Stimulated activated CD8-positive, alpha-beta memory T cell treated with anti-CD3 and anti-CD28 coated beads, Interleukin-15, amount 100 ng/mL, for 24 hours (primary cell): ENCODE measurements at regions not wholly inside any gene's neighbourhood (a gene's known extent, or its start where the extent isn't known, plus 50 kb on each side); places are given as distances from the start of the nearest gene placed in this dataset.

Experiments used
- DNase-seq: peaks from one replicate; pipeline ENCODE4 v3.0.0-alpha.2; 2020; ENCODE audit warnings: low read depth

DNA sequence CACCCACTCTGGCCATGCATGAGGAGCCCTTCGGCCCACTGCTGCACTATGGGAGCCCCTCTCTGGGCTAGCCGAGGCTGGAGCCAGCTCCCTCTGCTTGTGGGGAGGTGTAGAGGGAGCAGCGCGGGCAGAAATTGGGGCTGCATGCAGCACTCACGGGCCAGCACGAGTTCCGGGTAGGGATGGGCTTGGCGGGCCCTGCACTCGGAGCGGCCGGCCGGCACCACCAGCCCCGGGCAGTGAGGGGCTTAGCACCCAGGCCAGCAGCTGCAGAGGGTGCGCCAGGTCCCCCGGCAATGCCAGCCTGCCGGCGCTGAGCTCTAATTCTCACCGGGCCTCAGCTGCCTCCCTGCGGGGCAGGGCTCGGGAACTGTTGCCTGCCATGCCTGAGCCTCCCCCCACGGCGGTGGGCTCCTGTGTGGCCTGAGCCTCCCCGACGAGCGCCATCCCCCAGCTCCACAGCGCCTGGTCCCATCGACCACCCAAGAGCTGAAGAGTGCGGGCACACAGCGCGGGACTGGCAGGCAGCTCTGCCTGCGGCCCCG, 209.0 kb downstream of the LTN1 start:
- DNase-seq, result no peak

GRCh38 chr21:28781602-28782276, 210.9 kb downstream of the LTN1 start:
- DNase-seq, result no peak

DNA sequence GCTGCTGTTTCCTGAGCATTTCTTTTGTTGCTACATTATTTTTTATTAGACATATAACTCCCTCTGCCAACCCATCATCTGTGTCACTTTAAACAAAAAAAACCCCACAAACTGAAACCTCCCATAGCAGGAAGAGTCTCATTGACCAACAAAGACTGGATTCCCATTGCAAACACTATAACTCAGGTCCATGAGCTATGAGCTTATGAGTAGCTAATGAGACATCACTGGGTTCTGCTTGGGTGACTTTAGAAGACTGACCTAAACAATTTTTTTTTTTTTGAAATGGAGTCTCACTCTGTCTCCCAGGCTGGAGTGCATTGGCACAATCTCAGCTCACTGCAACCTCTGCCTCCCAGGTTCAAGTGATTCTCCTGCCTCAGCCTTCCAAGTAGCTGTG, 212.8 kb downstream of the LTN1 start:
- DNase-seq, result no peak

GRCh38 chr21:28776251-28776650, 216.4 kb downstream of the LTN1 start:
- DNase-seq, result no peak

- no peak for DNase-seq
Measured at GRCh38 chr21:28775071-28775470, 217.6 kb downstream of the LTN1 start.

DNA sequence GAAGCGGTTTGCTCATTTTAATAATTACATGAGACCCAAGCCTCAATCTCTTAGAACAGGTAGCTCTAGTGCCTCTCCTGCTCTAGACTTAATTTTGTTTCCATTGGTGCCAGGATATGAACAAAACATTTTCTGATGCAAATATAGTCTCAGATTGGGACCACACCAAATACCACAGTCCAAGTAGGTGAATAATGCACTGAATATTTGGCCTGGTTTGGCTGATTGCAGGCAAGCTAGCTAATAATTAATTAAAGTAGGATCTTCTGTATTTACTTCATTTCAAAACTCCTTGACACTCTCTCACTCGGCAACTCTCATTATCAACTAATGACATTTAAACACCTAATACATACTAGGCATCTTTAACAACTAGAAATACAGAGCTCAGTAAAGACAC, 219.6 kb downstream of the LTN1 start:
- no peak for DNase-seq

DNA sequence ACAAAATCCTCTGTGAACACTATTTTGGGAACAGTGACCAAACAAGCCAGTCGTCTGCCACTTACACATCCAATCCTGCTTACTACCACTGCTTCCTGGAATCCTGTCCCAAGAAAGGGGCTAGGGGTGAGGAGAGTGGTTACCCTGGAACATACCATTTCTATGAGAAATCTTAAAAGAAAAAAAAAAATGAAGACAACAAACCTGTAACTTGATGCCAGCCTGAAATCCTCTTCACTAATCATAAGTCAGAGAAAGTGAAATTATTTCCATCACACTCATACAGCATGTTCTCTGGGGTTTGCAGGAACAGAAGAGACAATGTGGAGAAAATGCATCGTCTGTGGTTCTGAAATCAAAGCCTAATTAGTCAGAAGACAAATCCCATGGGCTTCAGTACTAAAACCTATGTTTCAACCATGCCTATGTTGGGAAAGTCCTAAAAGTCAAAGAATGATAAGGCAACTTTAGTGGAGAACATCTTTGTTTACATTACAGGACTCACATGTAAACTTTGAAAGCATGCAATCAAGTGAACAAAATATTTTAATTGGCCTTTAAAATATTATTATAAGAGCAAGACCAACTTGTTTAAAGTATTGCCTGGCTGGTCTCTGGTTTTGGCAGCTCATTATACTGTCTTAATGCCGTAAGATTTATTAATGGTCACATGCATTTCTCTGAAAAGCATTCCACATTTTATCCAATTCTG, 220.7 kb downstream of the LTN1 start:
- no peak for DNase-seq

DNA sequence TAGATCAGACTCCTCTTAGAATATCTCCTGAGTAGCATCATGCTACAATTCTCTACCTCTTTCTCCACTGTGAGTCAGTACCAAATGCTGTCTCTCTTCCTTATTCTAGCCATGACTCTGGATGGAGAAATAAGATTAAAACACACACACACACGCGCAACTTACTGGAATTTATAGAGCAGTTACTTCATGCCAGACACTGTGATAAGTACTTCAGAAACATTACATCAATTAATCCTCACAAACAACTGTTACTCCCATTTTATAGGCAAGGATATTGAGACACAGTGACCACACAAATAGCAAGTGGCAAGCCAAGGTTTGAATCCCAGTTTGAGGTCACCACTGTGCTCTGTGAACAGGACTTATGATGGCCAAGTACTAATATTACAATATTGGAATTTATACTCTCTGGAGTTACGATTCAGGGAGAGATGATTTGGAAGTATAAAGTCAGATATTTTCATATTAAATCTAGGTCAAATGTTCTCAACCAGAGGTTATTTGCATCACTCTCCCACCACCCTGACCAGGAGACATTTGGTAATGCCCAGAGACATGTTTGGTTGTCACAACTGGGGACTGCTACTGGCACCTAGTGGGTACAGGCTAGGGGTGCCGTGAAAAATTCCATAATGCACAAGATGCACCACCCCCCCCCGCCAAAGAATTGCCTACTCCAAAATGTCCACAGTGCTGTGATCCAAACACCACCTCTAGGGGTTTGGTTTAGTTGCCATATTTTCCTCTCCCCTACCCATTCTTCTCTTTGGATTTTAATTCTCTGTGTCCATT, 221.6 kb downstream of the LTN1 start:
- DNase-seq, result no peak

GRCh38 chr21:28769683-28770082, 223.0 kb downstream of the LTN1 start:
- no peak for DNase-seq

DNA sequence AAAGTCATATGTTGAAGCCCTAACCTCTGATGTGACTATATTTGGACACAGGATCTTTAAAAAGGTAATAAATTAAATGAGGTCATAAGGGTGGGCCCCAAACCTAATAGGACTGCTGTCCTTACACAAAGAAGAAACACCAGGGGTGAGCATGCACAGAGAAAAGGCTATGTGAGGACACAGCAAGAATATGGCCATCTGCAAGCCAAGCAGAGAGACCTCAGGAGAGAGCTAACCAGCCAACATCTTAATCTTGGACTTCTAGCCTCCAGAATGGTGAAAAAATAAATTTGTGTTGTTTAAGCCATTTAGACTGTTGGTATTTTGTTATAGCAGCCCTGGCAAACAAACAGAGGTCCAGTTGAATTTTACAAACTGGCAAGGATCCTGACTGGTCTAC, 223.9 kb downstream of the LTN1 start:
- no peak for DNase-seq

DNA sequence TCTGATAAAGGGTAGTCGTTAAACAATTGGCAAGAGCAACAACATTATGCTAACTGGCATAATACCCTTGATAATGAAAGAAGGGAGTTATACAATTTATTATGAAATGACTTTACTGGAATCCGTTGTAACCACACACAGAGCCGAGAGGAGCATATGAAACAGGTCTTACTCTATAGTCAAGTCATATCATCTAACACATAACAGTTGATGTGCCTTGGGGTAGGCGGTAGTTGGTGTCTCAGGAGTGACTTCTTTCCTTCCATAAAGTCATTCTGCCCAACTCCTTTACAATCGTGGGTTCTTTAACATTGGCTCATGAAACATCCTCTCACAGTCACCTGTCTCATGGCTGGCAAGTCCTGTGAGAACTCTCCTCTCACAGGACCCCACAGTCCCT, 225.2 kb downstream of the LTN1 start:
- DNase-seq, result no peak

GRCh38 chr21:28763809-28764418, 228.8 kb downstream of the LTN1 start:
- no peak for DNase-seq

DNA sequence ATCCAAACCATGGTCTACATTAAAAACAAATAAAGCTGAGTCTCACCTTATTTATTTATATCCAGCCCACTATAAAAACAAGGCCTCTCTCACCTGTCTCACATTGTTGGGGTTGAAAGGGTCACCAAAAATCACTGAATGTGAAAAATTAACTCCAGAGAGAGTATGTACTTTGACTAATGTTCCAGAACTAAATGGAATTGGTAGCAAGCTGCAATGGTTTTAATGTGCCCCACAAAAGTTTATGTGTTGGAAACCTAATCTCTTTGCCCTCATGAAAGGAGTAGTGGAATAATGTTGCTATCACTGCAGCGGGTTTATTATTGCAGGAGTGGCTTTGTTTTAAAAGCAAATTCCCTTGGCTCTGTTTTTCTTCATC, 230.3 kb downstream of the LTN1 start:
- no peak for DNase-seq

- no peak for DNase-seq
Measured at GRCh38 chr21:28761674-28762356, 230.9 kb downstream of the LTN1 start.

DNA sequence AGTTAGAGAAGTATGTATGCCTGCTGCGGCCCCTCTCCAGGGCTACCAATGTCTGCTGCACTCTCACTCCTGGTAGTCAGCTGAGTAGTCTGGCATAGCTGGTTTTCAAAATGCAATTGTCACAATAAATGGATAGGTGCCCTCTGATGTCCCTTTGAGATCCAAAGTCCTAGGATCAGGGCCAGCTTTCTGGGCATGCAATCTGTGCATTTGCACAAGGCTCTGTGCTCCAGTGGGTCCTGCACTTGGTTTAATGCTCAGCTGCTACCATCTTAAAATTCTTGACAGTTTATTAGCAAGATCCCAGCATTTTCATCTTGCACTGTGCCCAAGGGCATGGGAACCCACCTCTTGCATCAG, 233.8 kb downstream of the LTN1 start:
- no peak for DNase-seq

GRCh38 chr21:28758042-28758882, 234.4 kb downstream of the LTN1 start:
- DNase-seq, result no peak

- no peak for DNase-seq
Measured at GRCh38 chr21:28754862-28755261, 237.8 kb downstream of the LTN1 start.

- no peak for DNase-seq
Measured at GRCh38 chr21:28754127-28754611, 238.5 kb downstream of the LTN1 start.

DNA sequence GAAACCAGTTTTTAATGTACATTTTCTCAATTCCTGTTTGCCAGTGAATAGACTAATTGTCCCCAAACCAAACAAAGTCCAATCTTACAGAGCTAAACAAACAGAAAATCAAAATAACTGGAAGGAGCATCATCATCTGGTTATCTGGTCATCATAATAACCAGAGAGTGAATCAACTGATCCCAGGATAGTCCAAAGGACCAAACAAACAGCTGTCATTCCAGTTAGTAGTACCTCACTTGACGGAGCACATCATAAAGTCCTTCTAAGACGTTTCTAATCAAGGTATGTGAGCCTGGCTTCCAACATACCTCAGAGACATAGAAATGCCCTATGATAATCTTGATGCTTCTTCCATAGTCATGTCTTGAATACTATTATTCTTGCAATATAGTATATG, 240.5 kb downstream of the LTN1 start:
- no peak for DNase-seq

DNA sequence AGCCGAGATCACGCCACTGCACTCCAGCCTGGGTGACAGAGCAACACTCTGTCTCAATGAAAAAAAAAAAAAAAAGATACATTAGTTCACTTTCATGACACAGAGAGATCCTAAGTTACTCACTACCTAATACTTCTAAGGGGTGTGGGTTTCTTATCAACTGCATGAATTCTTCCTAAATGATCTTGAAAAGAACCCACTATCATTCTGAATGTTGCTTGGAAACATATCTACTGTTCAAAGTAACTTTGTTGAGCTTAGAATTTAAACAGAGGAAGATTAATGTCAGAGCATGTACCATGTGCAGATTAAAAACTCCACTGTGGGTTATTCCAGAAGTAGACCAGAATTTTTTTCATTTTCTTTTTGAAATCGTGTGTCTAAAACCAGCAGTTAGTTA, 241.5 kb downstream of the LTN1 start:
- no peak for DNase-seq

DNA sequence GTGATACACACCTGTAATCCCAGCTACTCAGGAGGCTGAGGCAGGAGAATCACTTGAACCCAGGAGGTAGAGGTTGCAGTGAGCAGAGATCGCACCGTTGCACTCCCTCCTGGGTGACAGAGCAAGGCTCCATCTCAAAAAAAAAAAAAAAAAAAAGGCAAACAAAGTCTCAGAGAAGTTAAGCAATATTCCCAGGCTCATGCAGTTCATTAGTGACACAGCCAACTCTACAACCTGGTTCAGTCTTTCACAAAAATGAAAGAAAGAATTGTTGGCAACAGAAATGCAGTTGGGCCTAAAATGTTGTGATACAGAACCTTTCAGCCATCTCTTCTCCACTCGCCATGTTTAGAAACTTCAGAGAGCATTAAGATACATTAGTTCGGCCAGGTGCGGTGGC, 242.1 kb downstream of the LTN1 start:
- DNase-seq, result no peak
